GM12878 (cell line): ENCODE measurements at regions not wholly inside any gene's neighbourhood (a gene's known extent, or its start where the extent isn't known, plus 50 kb on each side); places are given as distances from the start of the nearest gene placed in this dataset.

ENCODE experiments used
- ATAC-seq: fragments of 200-7000 bp; cut with Tn5 transposase; 3 replicates; pipeline ENCODE4 v1.9.1; 2020; ENCODE audit warnings: mild to moderate bottlenecking, moderate library complexity
- BruUV-seq: library from RNA; stranded (reverse); fragments of 400-500 nt; replicated peaks from 2 replicates; lab custom pipeline; 2021; lab: Mats Ljungman, UMichigan
- CTCF ChIA-PET: fragments of 300-600 bp; sonication (Branson Sonifier 250); formaldehyde crosslinking; extraction: SDS; loops from one replicate; lab custom pipeline; 2021; ENCODE audit warnings: inconsistent platforms; lab: Yijun Ruan, JAX
- POLR2A ChIA-PET: fragments of 350-600 bp; formaldehyde crosslinking; extraction: SDS; loops from one replicate; lab custom pipeline; 2021; ENCODE audit warnings: inconsistent platforms; lab: Charles Lee
- RAD21 ChIA-PET: fragments of 300-600 bp; sonication (Branson Sonifier 250); formaldehyde crosslinking; loops from one replicate; lab custom pipeline; 2023; ENCODE audit warnings: antibody characterized with exemption; ENCODE audit not compliant: unreplicated experiment; lab: Charles Lee
- SMC1A ChIA-PET: fragments of 300-600 bp; sonication (Branson Sonifier 250); formaldehyde crosslinking; loops from one replicate; lab custom pipeline; 2023; ENCODE audit not compliant: unreplicated experiment, uncharacterized antibody; lab: Charles Lee
- DNase-seq: peaks from one replicate; pipeline ENCODE4 v3.0.0-alpha.2; 2011; ENCODE audit warnings: low read depth, low spot score
- FAIRE-seq: peaks from 3 replicates; lab custom pipeline; 2011; peaks lifted over from hg19 to GRCh38; lab: Jason Lieb, UNC
- H2AFZ ChIP-seq: 2 replicates; pipeline ENCODE4 v1.6.0; 2011; ENCODE audit warnings: low read depth, low read length, control low read depth; ENCODE audit not compliant: control insufficient read depth
- H3K27ac ChIP-seq: 2 replicates; pipeline ENCODE4 v1.5.1; 2011; ENCODE audit warnings: control low read depth; ENCODE audit not compliant: control insufficient read depth, insufficient read depth
- H3K27me3 ChIP-seq, 2 experiments: replicated peaks in 1 of 2; 2 replicates each; pipeline versions ENCODE4 v1.6.0 to v1.6.1; 2011; ENCODE audit warnings: low read length in 1 of 2; ENCODE audit not compliant: control insufficient read depth in 2 of 2, insufficient read depth in 2 of 2
- H3K36me3 ChIP-seq, 2 experiments: 2 replicates each; pipeline ENCODE4 v1.5.1; 2011; ENCODE audit warnings: low read length in 1 of 2; ENCODE audit not compliant: control insufficient read depth in 2 of 2, insufficient read depth in 2 of 2
- H3K4me1 ChIP-seq: 2 replicates; pipeline ENCODE4 v1.6.1; 2011; ENCODE audit warnings: mild to moderate bottlenecking, low read length, moderate library complexity, mixed read lengths; ENCODE audit not compliant: control insufficient read depth, insufficient read depth
- H3K4me2 ChIP-seq: 2 replicates; pipeline ENCODE4 v1.6.0; 2011; ENCODE audit warnings: control low read depth; ENCODE audit not compliant: control insufficient read depth, insufficient read depth
- H3K4me3 ChIP-seq: fragments of 200-600 bp; sonication (generic); 2 replicates; pipeline ENCODE4 v1.5.1; 2016
- H3K79me2 ChIP-seq: 2 replicates; pipeline ENCODE4 v1.6.0; 2011; ENCODE audit warnings: low read length; ENCODE audit not compliant: control insufficient read depth, insufficient read depth
- H3K9ac ChIP-seq: 2 replicates; pipeline ENCODE4 v1.8.0; 2011; ENCODE audit warnings: low read length, control low read depth, mixed read lengths; ENCODE audit not compliant: control insufficient read depth, insufficient read depth
- H3K9me3 ChIP-seq: replicated peaks from 3 replicates; pipeline ENCODE4 v1.5.1; 2011; ENCODE audit warnings: mild to moderate bottlenecking, low read length; ENCODE audit not compliant: control insufficient read depth, insufficient read depth
- H4K20me1 ChIP-seq: 2 replicates; pipeline ENCODE4 v1.6.0; 2011; ENCODE audit not compliant: control insufficient read depth, insufficient read depth
- CREM ChIP-seq: IDR thresholded peaks from 2 replicates; pipeline ENCODE4 v1.6.1; 2014; ENCODE audit warnings: antibody characterized with exemption, low read depth
- EED ChIP-seq: sonication (generic); IDR thresholded peaks from 2 replicates; pipeline ENCODE4 v1.6.1; 2016; ENCODE audit warnings: antibody characterized with exemption, low read depth
- FOS ChIP-seq: IDR thresholded peaks from 3 replicates; pipeline ENCODE4 v1.6.1; 2011; ENCODE audit warnings: borderline replicate concordance; ENCODE audit not compliant: insufficient read length; ENCODE audit errors: extremely low read depth
- GABPA ChIP-seq: IDR thresholded peaks from 2 replicates; pipeline ENCODE4 v1.6.1; 2014; ENCODE audit warnings: antibody characterized with exemption, low read depth, mild to moderate bottlenecking, inconsistent platforms
- IRF4 ChIP-seq: IDR thresholded peaks from 2 replicates; pipeline ENCODE4 v1.6.1; 2011; ENCODE audit warnings: low read depth, low read length
- RFX5 ChIP-seq: IDR thresholded peaks from 2 replicates; pipeline ENCODE4 v1.6.1; 2011; ENCODE audit warnings: low read depth, low read length, improper control_type of control experiment
- USF1 ChIP-seq: IDR thresholded peaks from 2 replicates; pipeline ENCODE4 v1.6.1; 2011; ENCODE audit warnings: borderline replicate concordance, low read depth, mild to moderate bottlenecking, moderate library complexity, mixed read lengths, low read length; ENCODE audit not compliant: insufficient read depth; ENCODE audit errors: extremely low read length
- ZBTB11 ChIP-seq: fragments of 450-650 bp; formaldehyde crosslinking; IDR thresholded peaks from 2 replicates; pipeline ENCODE4 v1.5.0; 2022; ENCODE audit warnings: mild to moderate bottlenecking, missing genetic modification characterization
- ZBTB40 ChIP-seq: fragments of 450-650 bp; IDR thresholded peaks from 2 replicates; pipeline ENCODE4 v1.6.1; 2016; ENCODE audit warnings: mild to moderate bottlenecking, moderate library complexity, borderline replicate concordance
- ZNF384 ChIP-seq: IDR thresholded peaks from 2 replicates; pipeline ENCODE4 v1.6.1; 2012; ENCODE audit warnings: low read depth, mild to moderate bottlenecking, low read length, improper control_type of control experiment, borderline replicate concordance
- ZZZ3 ChIP-seq: IDR thresholded peaks from 2 replicates; pipeline ENCODE4 v1.6.1; 2011; ENCODE audit warnings: low read depth; ENCODE audit not compliant: control insufficient read depth, insufficient read length
- WGBS: methylation state at CpG from one replicate; pipeline ENCODE4 v1.1.6; 2016; ENCODE audit warnings: low lambda C conversion rate; ENCODE audit not compliant: insufficient replicate concordance, insufficient coverage; ENCODE audit errors: missing lambda C conversion rate; 5-methylcytosine and 5-hydroxymethylcytosine counted together
- in situ Hi-C: fragments of 300-500 bp; cut with MboI; formaldehyde crosslinking; loops from 9 replicates; pipeline ENCODE4 v1.14.3; 2018; ENCODE audit warnings: mixed read lengths
- intact Hi-C: fragments of 100-400 bp; cut with micrococcal nuclease; formaldehyde crosslinking; loops from one replicate; pipeline ENCODE4 v1.14.2; 2022; ENCODE audit not compliant: unreplicated experiment
- TF ChIP-seq, protein P1 (sequence below): fragments of 450-650 bp; conservative IDR thresholded peaks from 2 replicates; pipeline ENCODE4 v1.6.1; 2017; ENCODE audit warnings: mild to moderate bottlenecking, moderate library complexity

- intact Hi-C loops (no loop called here), in situ Hi-C loops (no loop called here)
- no TSS peak for BruUV-seq
- WGBS: 13% methylated on average over 4 of the region's 6 CpGs
- no peak overlapping the region for H2AFZ ChIP-seq
- no peaks in the 10 kb centered on the region for H3K36me3 ChIP-seq
- RAD21 ChIA-PET: no interaction called here
- CTCF ChIA-PET: no interaction called here
- TF ChIP-seq CREM (no peak), GABPA (no peak), ZZZ3 (no peak), ZBTB40 (no peak), RFX5 (no peak), IRF4 (no peak), ZBTB11 (CRISPR knock-in tag) (no peak), USF1 (no peak), ZNF384 (no peak), FOS (no peak), EED (no peak)
- TF ChIP-seq, protein P1, sequence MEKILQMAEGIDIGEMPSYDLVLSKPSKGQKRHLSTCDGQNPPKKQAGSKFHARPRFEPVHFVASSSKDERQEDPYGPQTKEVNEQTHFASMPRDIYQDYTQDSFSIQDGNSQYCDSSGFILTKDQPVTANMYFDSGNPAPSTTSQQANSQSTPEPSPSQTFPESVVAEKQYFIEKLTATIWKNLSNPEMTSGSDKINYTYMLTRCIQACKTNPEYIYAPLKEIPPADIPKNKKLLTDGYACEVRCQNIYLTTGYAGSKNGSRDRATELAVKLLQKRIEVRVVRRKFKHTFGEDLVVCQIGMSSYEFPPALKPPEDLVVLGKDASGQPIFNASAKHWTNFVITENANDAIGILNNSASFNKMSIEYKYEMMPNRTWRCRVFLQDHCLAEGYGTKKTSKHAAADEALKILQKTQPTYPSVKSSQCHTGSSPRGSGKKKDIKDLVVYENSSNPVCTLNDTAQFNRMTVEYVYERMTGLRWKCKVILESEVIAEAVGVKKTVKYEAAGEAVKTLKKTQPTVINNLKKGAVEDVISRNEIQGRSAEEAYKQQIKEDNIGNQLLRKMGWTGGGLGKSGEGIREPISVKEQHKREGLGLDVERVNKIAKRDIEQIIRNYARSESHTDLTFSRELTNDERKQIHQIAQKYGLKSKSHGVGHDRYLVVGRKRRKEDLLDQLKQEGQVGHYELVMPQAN: no peak
- no peak overlapping the region for H3K9ac ChIP-seq
- no peaks in the 10 kb centered on the region; the same call in 2 of the 3 replicates for H3K9me3 ChIP-seq
- H3K4me1 ChIP-seq: no peaks in the 10 kb centered on the region
- POLR2A ChIA-PET: no interaction called here
- ATAC-seq (no peak), DNase-seq (no peak), FAIRE-seq (no peak)
- no peaks in the 10 kb centered on the region for H4K20me1 ChIP-seq
- no peak overlapping the region for H3K4me3 ChIP-seq
- no peak overlapping the region for H3K27ac ChIP-seq
- H3K4me2 ChIP-seq: no peak overlapping the region
- SMC1A ChIA-PET: no interaction called here
- H3K27me3 ChIP-seq: no peaks in the 10 kb centered on the region
- no peaks in the 10 kb centered on the region for H3K79me2 ChIP-seq
Observed at GRCh38 chr3:13704174-13704573, 155.2 kb downstream of the FBLN2 start.
